ENCODE measurements at regions not wholly inside any gene's neighbourhood (a gene's known extent, or its start where the extent isn't known, plus 50 kb on each side); places are given as distances from the start of the nearest gene placed in this dataset.

- DNase-seq (ENCODE audit: low read depth in 2 of 2) = no peak
Observed at GRCh38 chr10:28811639-28812349, 134.5 kb downstream of the BAMBI start.

GRCh38 chr10:28812384-28813372 is 135.4 kb downstream of the BAMBI start:
- DNase-seq (ENCODE audit: low read depth in 2 of 2) = no peak

GRCh38 chr10:28815681-28816080 is 138.4 kb downstream of the BAMBI start:
- DNase-seq (ENCODE audit: low read depth in 2 of 2) = no peak

GRCh38 chr10:28822719-28823464 is 145.6 kb downstream of the BAMBI start:
- no peak for DNase-seq (ENCODE audit: low read depth in 2 of 2)

GRCh38 chr10:28823501-28824075 is 146.3 kb downstream of the BAMBI start:
- no peak for DNase-seq (ENCODE audit: low read depth in 2 of 2)

GRCh38 chr10:28833313-28833712 is 156.0 kb downstream of the BAMBI start:
- no peak for DNase-seq (ENCODE audit: low read depth in 2 of 2)

- DNase-seq (ENCODE audit: low read depth in 2 of 2) = no peak
Observed at GRCh38 chr10:28836435-28836743, 159.1 kb downstream of the BAMBI start.

- DNase-seq (ENCODE audit: low read depth in 2 of 2) = no peak
Observed at GRCh38 chr10:28837613-28838390, 160.5 kb downstream of the BAMBI start.

- DNase-seq (ENCODE audit: low read depth in 2 of 2) = no peak
Observed at GRCh38 chr10:28838908-28839307, 161.6 kb downstream of the BAMBI start.

GRCh38 chr10:28839600-28840007 is 162.3 kb downstream of the BAMBI start:
- no peak for DNase-seq (ENCODE audit: low read depth in 2 of 2)

- no peak for DNase-seq (ENCODE audit: low read depth in 2 of 2)
Observed at GRCh38 chr10:28840202-28840601, 162.9 kb downstream of the BAMBI start.

GRCh38 chr10:28840971-28841370 is 163.7 kb downstream of the BAMBI start:
- no peak for DNase-seq (ENCODE audit: low read depth in 2 of 2)

GRCh38 chr10:28841625-28842024 is 164.3 kb downstream of the BAMBI start:
- no peak for DNase-seq (ENCODE audit: low read depth in 2 of 2)

GRCh38 chr10:28842321-28842720 is 165.0 kb downstream of the BAMBI start:
- no peak for DNase-seq (ENCODE audit: low read depth in 2 of 2)

GRCh38 chr10:28845009-28845682 is 167.8 kb downstream of the BAMBI start:
- DNase-seq (ENCODE audit: low read depth in 2 of 2) = no peak

- DNase-seq (ENCODE audit: low read depth in 2 of 2) = no peak
Observed at GRCh38 chr10:28849309-28849708, 172.0 kb downstream of the BAMBI start.

GRCh38 chr10:28849821-28850220 is 172.5 kb downstream of the BAMBI start:
- no peak for DNase-seq (ENCODE audit: low read depth in 2 of 2)

GRCh38 chr10:28850784-28851183 is 173.5 kb downstream of the BAMBI start:
- no peak for DNase-seq (ENCODE audit: low read depth in 2 of 2)

GRCh38 chr10:28853195-28853594 is 175.9 kb downstream of the BAMBI start:
- DNase-seq (ENCODE audit: low read depth in 2 of 2) = no peak

- no peak for DNase-seq (ENCODE audit: low read depth in 2 of 2)
Observed at GRCh38 chr10:28857164-28857563, 179.8 kb downstream of the BAMBI start.

GRCh38 chr10:28858646-28859045 is 181.3 kb downstream of the BAMBI start:
- DNase-seq (ENCODE audit: low read depth in 2 of 2) = no peak
